Effector memory CD8-positive, alpha-beta T cell (primary cell): ENCODE measurements at regions not wholly inside any gene's neighbourhood (a gene's known extent, or its start where the extent isn't known, plus 50 kb on each side); places are given as distances from the start of the nearest gene placed in this dataset.

Experiments
- ATAC-seq: fragments of 150-1000 bp; cut with Tn5 transposase; replicated peaks from 2 replicates; pipeline ENCODE4 v1.10.0; 2021; ENCODE audit warnings: mild to moderate bottlenecking, moderate library complexity
- DNase-seq, 3 experiments: peaks; one replicate each; pipeline ENCODE4 v3.0.0; 2021
- H3K27ac Mint-ChIP-seq, 2 donors: one replicate each; pipeline ENCODE4 v1.8.0; 2022; ENCODE audit warnings: mild to moderate bottlenecking in 2 of 2, mixed read lengths in 2 of 2, moderate library complexity in 2 of 2
- H3K27me3 Mint-ChIP-seq, 2 donors: one replicate each; pipeline ENCODE4 v1.8.0; 2022; ENCODE audit warnings: mixed read lengths in 2 of 2
- H3K36me3 Mint-ChIP-seq: one replicate; pipeline ENCODE4 v1.8.0; 2022; ENCODE audit warnings: mild to moderate bottlenecking, moderate library complexity, mixed read lengths; ENCODE audit not compliant: insufficient read depth
- H3K4me1 Mint-ChIP-seq, 2 donors: one replicate each; pipeline ENCODE4 v1.8.0; 2022; ENCODE audit warnings: low read depth in 2 of 2, mixed read lengths in 2 of 2
- H3K4me3 Mint-ChIP-seq, 2 donors: one replicate each; pipeline ENCODE4 v1.8.0; 2022; ENCODE audit warnings: mild to moderate bottlenecking in 2 of 2, mixed read lengths in 2 of 2, moderate library complexity in 2 of 2
- H3K9me3 Mint-ChIP-seq, 2 donors: one replicate each; pipeline ENCODE4 v1.8.0; 2022; ENCODE audit warnings: mixed read lengths in 2 of 2

GRCh38 chr2:114046866-114047435 is 157.1 kb downstream of the ACTR3 start:
- Mint-ChIP-seq H3K9me3 (no peaks in the 10 kb centered on the region), H3K4me1 (no peaks in the 10 kb centered on the region)

GRCh38 chr2:114049280-114049679 is 159.4 kb downstream of the ACTR3 start:
- H3K27me3 Mint-ChIP-seq, result peaks cover 32 to 38% of the 10 kb centered on the region in 2 donors
- ATAC-seq (no peak), DNase-seq (no peak)
- no peaks in the 10 kb centered on the region for H3K4me1 Mint-ChIP-seq
- no peaks in the 10 kb centered on the region for H3K9me3 Mint-ChIP-seq
- no peaks in the 10 kb centered on the region for H3K36me3 Mint-ChIP-seq
- H3K4me3 Mint-ChIP-seq, result no peak overlapping the region
- H3K27ac Mint-ChIP-seq, result no peak overlapping the region

More at GRCh38 chr2:114046866-114047435, 157.1 kb downstream of the ACTR3 start:
- no peak overlapping the region for H3K27ac Mint-ChIP-seq
- ATAC-seq, result no peak
- no peaks in the 10 kb centered on the region for H3K36me3 Mint-ChIP-seq
- peaks cover 31 to 32% of the 10 kb centered on the region in 2 donors for H3K27me3 Mint-ChIP-seq
- no peak overlapping the region for H3K4me3 Mint-ChIP-seq
- DNase-seq, result no peak

GRCh38 chr2:114049826-114050225 is 159.9 kb downstream of the ACTR3 start:
- Mint-ChIP-seq H3K9me3 (no peaks in the 10 kb centered on the region), H3K4me1 (no peaks in the 10 kb centered on the region), H3K36me3 (no peaks in the 10 kb centered on the region), H3K4me3 (no peak overlapping the region), H3K27ac (no peak overlapping the region), H3K27me3 (peaks cover 32 to 42% of the 10 kb centered on the region in 2 donors)
- ATAC-seq, result no peak
- DNase-seq, result no peak

- ATAC-seq, result no peak
- Mint-ChIP-seq H3K4me3 (no peak overlapping the region), H3K36me3 (peaks cover 3% of the 10 kb centered on the region), H3K9me3 (no peaks in the 10 kb centered on the region), H3K4me1 (no peaks in the 10 kb centered on the region), H3K27me3 (peaks cover 31 to 33% of the 10 kb centered on the region in 2 donors), H3K27ac (no peak overlapping the region)
- DNase-seq, result no peak
Measured at GRCh38 chr2:114056294-114057143, 166.6 kb downstream of the ACTR3 start.

GRCh38 chr2:114057638-114058037 is 167.7 kb downstream of the ACTR3 start:
- H3K4me1 Mint-ChIP-seq, result no peaks in the 10 kb centered on the region
- H3K4me3 Mint-ChIP-seq, result no peak overlapping the region
- no peak for ATAC-seq
- H3K9me3 Mint-ChIP-seq, result no peaks in the 10 kb centered on the region
- peaks cover 3% of the 10 kb centered on the region for H3K36me3 Mint-ChIP-seq
- H3K27ac Mint-ChIP-seq, result no peak overlapping the region
- DNase-seq, result no peak
- peaks cover 31 to 33% of the 10 kb centered on the region in 2 donors for H3K27me3 Mint-ChIP-seq

- peaks cover 3% of the 10 kb centered on the region for H3K36me3 Mint-ChIP-seq
- ATAC-seq (no peak), DNase-seq (no peak)
- no peak overlapping the region for H3K27ac Mint-ChIP-seq
- peaks cover 17 to 22% of the 10 kb centered on the region in 2 donors for H3K27me3 Mint-ChIP-seq
- H3K4me3 Mint-ChIP-seq, result no peak overlapping the region
- no peaks in the 10 kb centered on the region for H3K9me3 Mint-ChIP-seq
- no peaks in the 10 kb centered on the region for H3K4me1 Mint-ChIP-seq
Measured at GRCh38 chr2:114061566-114062098, 171.7 kb downstream of the ACTR3 start.

- Mint-ChIP-seq H3K27ac (no peak overlapping the region), H3K4me1 (no peaks in the 10 kb centered on the region), H3K9me3 (no peaks in the 10 kb centered on the region), H3K4me3 (no peak overlapping the region), H3K27me3 (peaks cover under 1 to 39% of the 10 kb centered on the region in 2 donors), H3K36me3 (peaks cover 3% of the 10 kb centered on the region)
- no peak for ATAC-seq
- no peak for DNase-seq
Measured at GRCh38 chr2:114063346-114063745, 173.5 kb downstream of the ACTR3 start.

- H3K9me3 Mint-ChIP-seq, result no peaks in the 10 kb centered on the region
- H3K4me3 Mint-ChIP-seq, result no peak overlapping the region
- DNase-seq (no peak), ATAC-seq (no peak)
- H3K27ac Mint-ChIP-seq, result no peak overlapping the region
- peaks cover 3% of the 10 kb centered on the region for H3K36me3 Mint-ChIP-seq
- H3K27me3 Mint-ChIP-seq, result peaks cover 13 to 54% of the 10 kb centered on the region in 2 donors
- no peaks in the 10 kb centered on the region for H3K4me1 Mint-ChIP-seq
Measured at GRCh38 chr2:114065731-114066130, 175.8 kb downstream of the ACTR3 start.

GRCh38 chr2:114066186-114066747 is 176.4 kb downstream of the ACTR3 start:
- H3K4me3 Mint-ChIP-seq, result no peak overlapping the region
- H3K9me3 Mint-ChIP-seq, result no peaks in the 10 kb centered on the region
- no peaks in the 10 kb centered on the region for H3K4me1 Mint-ChIP-seq
- peaks cover 13 to 54% of the 10 kb centered on the region in 2 donors for H3K27me3 Mint-ChIP-seq
- H3K36me3 Mint-ChIP-seq, result no peaks in the 10 kb centered on the region
- DNase-seq, result no peak
- no peak overlapping the region for H3K27ac Mint-ChIP-seq
- ATAC-seq, result no peak

- Mint-ChIP-seq H3K4me3 (no peak overlapping the region), H3K27ac (peak overlapping the region in 1 of 2 donors; percentile 29), H3K4me1 (no peaks in the 10 kb centered on the region), H3K27me3 (peaks cover 29 to 61% of the 10 kb centered on the region in 2 donors), H3K36me3 (no peaks in the 10 kb centered on the region), H3K9me3 (no peaks in the 10 kb centered on the region)
- no peak for ATAC-seq
- no peak for DNase-seq
Measured at GRCh38 chr2:114068438-114068837, 178.5 kb downstream of the ACTR3 start.

GRCh38 chr2:114076961-114077360 is 187.1 kb downstream of the ACTR3 start:
- H3K27ac Mint-ChIP-seq, result no peak overlapping the region
- H3K4me3 Mint-ChIP-seq, result no peak overlapping the region
- no peak for DNase-seq
- peaks cover 40 to 53% of the 10 kb centered on the region in 2 donors for H3K27me3 Mint-ChIP-seq
- H3K4me1 Mint-ChIP-seq, result no peaks in the 10 kb centered on the region
- no peaks in the 10 kb centered on the region for H3K9me3 Mint-ChIP-seq
- no peak for ATAC-seq
- H3K36me3 Mint-ChIP-seq, result no peaks in the 10 kb centered on the region

- no peaks in the 10 kb centered on the region for H3K4me1 Mint-ChIP-seq
- H3K27ac Mint-ChIP-seq, result no peak overlapping the region
- DNase-seq, result no peak
- no peak for ATAC-seq
- no peaks in the 10 kb centered on the region for H3K36me3 Mint-ChIP-seq
- H3K9me3 Mint-ChIP-seq, result peaks cover 0 to 2% of the 10 kb centered on the region in 2 donors
- H3K27me3 Mint-ChIP-seq, result peaks cover 29 to 43% of the 10 kb centered on the region in 2 donors
- no peak overlapping the region for H3K4me3 Mint-ChIP-seq
Measured at GRCh38 chr2:114079366-114080004, 189.6 kb downstream of the ACTR3 start.

GRCh38 chr2:114082731-114083433 is 193.0 kb downstream of the ACTR3 start:
- Mint-ChIP-seq H3K36me3 (no peaks in the 10 kb centered on the region), H3K9me3 (peaks cover 0 to 3% of the 10 kb centered on the region in 2 donors), H3K27ac (no peak overlapping the region), H3K4me1 (no peaks in the 10 kb centered on the region), H3K27me3 (peaks cover 31% of the 10 kb centered on the region in 2 donors), H3K4me3 (no peak overlapping the region)
- ATAC-seq (no peak), DNase-seq (no peak)
